Neural cell (in vitro differentiated cells): ENCODE measurements at regions not wholly inside any gene's neighbourhood (a gene's known extent, or its start where the extent isn't known, plus 50 kb on each side); places are given as distances from the start of the nearest gene placed in this dataset.

Experiments
- CTCF ChIP-seq: fragments of 450-650 bp; IDR thresholded peaks from 2 replicates; pipeline ENCODE4 v1.5.1; 2014; ENCODE audit warnings: antibody characterized with exemption, mild to moderate bottlenecking, moderate library complexity; ENCODE audit not compliant: poor library complexity, severe bottlenecking
- MXI1 ChIP-seq: fragments of 450-650 bp; conservative IDR thresholded peaks from 2 replicates; pipeline ENCODE4 v1.6.1; 2014; ENCODE audit warnings: antibody characterized with exemption, mild to moderate bottlenecking; ENCODE audit not compliant: poor library complexity, severe bottlenecking
- POLR2AphosphoS5 ChIP-seq: IDR thresholded peaks from 2 replicates; pipeline ENCODE4 v1.6.1; 2012

GRCh38 chr6:168152980-168153379 lies 74.0 kb upstream of the FRMD1 start:
- no peak for TF ChIP-seq CTCF
- no peak for TF ChIP-seq MXI1
- TF ChIP-seq POLR2AphosphoS5, result no peak
